OCI-M1 (cell line): ENCODE measurements at regions not wholly inside any gene's neighbourhood (a gene's known extent, or its start where the extent isn't known, plus 50 kb on each side); places are given as distances from the start of the nearest gene placed in this dataset.

Experiments
- DNase-seq: peaks from one replicate; lab custom pipeline; 2025; lab: John Stamatoyannopoulos, UW

DNA sequence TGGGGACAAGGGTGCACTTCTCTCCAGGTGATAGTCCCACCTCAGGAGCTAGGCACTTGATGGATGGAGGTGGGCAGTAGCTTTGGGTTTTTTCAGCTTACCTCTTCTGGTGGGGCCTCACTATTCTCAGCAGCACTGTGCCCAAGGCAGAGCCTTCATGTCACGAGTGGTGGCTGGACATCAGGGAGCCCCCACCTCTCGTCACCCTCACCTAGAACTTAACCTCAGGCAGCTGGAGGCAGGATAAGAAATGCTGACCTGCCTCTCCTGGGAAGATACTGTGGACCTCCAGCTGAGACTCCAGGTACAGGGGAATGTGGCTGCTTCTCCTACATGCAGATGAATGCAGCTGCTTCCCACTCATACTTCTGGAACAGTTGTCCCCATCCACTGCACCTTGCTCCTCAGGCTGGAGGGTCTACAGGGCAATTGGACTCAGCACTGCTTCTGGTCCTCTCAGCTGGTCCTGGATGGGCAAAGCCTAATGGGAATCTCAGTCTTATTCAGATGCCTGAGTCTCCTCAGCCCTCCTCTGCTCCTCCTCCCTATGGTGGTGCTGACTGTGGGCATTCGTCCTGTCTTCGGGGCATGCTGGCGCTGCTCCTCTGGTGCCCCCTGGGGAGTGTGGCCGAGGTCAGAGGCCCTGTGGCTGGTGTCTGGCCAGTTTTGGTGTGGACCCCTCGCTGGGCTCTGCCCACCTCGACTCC, 129.9 kb downstream of the KLF13 start:
- DNase-seq, result no peak

DNA sequence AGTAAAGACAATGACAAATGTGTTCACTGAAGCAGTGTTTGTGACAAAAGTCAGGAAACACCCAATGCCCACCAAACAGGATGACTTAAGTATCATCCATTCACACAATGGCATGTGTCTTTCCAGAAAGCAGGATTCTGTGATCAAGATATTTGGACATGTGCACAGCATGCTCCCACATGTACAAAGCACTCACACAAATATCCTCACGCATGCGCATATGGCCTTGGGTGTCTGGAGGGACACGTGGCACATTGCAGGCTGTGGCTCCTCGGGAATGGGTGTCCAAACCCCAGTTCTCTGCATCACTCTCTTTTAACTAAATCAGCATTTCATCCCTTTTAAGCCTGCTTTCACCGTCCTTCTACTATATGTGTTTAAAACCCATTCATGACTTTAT, 130.5 kb downstream of the KLF13 start:
- no peak for DNase-seq

DNA sequence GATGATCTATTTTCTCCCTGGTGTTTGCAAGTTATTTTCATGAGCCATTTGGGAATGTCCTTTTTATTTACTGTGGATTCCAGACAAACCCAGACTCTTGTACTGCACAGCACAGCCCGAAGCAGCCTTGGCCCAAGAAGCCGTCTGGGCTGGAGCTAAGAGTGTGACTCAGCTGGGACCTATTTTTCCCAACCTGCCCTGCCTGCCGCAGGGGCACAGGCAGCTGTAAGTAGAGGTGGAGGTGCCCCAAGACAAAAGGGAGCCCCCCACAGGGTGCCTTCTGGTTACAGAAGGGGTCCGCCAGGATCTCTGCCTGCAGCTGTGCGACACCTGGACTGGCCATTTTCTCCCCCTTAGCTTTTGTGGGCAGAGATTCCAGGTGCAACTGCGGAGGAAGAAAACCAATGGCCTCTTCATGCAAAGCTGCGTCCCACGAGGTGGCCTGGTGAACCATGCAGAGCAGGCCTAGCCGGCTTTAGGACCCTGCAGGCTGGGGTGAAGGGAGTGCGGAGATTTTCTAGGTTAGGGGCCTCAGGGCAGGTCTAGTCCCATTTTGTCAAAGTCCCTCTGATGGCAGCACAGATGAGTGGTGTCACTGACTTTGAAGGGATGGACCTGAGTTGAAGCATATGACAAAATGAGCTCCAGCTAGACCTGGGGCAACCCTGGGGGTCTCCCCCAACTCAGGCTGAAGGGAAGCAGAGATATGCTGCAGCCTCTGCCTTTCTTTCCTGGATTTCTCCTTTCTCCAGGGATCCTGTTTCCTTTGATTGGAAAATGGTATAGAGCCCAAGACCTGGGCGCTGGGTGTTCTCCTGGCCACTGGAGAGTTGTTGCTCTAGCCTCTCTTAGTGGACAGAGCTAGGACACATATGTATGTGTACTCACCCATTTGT, 131.2 kb downstream of the KLF13 start:
- DNase-seq, result no peak

DNA sequence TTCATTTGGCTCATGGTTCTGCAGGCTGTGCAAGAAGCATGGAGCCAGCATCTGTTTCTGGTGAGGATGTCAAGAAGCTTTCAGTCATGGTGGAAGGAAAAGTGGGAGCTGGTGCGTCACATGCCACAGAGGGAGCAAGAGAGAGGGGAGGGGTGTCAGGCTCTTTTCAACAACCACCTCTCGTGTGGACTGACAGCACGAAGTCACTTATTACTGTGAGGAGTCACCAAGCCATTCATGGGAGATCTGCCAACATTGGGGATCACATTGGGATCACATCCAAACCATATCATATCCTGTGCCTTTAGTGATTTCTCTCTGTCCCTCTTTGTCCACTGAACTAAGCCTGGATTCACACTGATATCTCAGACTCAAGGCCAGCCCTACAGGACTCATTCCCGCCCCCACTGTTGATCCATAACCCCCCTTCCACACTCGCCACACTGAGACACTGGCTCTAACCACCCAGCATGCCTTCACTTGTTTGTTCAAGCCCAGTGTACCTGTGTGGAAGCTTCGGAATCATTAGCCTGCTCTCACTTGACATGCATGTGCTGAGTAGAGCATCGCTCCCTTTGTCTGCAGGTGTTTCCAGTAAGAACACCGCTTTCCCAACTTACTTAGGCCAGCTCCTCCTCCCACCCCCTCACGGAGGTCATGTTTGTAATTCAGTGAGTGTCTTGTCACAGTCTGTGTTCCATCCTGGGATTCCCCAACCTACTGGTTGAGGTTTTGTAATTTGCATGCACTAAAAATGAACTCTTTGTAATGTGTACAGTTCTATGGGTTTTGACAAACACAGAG, 132.2 kb downstream of the KLF13 start:
- DNase-seq, result no peak

DNA sequence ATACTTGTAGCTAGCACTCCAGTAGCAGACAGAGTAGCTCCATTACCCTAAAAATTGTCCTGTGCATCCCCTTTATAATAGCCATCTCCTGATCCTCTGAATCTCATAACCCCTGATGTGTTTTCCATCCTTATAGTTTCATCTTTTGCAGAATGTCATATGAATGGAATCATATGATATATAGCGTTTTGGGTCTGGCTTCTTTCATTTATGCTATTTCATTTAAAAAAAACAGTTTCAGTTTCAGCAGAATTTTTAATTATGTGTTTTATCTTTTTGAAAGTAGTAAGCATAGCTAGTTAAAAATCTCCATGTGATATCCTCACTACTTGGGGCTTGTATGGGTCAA, 132.7 kb downstream of the KLF13 start:
- no peak for DNase-seq

DNA sequence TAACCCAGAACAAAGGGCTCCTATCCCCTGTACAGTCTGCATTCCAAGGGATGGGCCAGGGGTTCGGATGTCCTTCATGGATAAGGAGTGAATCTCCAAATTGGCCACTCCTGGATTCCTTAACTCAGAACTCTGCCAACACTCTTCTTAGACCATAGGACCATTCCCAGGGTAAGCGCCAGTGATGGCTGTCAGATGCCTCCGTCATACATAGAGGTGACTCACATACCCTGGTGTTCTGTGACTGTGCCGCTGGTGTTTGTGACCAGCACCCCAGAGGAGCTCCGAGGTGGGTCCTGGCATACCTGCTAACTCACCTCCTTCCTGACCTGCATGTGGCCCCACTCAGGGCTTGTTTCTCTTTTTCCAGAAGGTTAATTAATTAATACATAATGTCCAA, 134.7 kb downstream of the KLF13 start:
- DNase-seq, result no peak

DNA sequence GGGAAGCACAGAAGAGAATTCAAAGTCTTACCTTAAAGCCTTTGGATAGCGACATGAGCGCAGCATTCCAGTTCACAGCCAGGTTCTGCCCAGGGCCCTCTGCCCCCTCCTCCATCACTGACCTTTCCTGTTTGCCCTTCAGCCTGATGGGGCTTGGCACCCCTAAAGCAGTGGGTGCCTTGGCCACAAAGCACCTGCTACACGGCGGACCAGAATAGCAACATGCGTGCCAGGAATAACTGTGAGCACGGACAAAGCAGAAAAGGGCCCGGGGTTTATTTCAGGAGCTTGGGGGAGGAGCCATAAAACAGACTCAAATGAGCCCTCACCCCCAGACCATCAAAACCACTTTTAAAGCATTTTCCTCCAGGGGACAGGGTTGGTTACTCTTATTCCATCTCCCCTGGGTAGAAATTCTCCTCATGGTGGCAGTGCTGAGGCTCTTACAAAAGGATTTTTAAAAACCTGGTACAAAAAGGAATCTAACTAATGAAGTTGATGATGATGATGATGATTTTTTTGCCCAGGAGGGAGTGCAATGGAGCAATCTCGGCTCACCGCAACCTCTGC, 135.4 kb downstream of the KLF13 start:
- no peak for DNase-seq

DNA sequence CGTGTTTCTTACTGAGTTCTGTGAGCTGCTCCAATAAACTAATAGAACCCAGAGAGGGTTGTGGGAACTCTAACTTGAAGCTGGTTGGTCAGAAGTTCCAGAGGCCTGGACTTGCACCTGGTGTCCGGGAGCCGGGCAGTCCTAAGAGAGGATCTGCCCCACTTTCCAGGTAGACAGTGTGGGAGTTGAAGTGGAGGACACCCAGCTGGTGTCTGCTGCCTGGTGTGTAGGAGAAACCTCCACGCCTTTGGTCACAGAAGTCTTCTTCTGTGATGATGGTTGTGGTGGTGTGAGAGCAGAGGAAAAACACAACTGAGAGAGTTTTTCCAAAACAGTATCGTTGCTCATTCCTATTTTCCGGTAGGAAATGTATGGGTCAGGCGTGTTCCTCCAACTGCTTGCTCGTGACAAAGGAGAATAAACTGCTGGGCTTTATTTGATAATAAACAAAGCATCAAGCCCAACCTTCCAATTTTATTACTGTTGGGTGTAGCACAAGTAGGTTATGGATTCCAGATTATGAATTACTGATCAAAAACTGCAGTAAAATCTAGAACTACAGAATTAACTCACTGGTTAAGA, 137.0 kb downstream of the KLF13 start:
- DNase-seq, result no peak

DNA sequence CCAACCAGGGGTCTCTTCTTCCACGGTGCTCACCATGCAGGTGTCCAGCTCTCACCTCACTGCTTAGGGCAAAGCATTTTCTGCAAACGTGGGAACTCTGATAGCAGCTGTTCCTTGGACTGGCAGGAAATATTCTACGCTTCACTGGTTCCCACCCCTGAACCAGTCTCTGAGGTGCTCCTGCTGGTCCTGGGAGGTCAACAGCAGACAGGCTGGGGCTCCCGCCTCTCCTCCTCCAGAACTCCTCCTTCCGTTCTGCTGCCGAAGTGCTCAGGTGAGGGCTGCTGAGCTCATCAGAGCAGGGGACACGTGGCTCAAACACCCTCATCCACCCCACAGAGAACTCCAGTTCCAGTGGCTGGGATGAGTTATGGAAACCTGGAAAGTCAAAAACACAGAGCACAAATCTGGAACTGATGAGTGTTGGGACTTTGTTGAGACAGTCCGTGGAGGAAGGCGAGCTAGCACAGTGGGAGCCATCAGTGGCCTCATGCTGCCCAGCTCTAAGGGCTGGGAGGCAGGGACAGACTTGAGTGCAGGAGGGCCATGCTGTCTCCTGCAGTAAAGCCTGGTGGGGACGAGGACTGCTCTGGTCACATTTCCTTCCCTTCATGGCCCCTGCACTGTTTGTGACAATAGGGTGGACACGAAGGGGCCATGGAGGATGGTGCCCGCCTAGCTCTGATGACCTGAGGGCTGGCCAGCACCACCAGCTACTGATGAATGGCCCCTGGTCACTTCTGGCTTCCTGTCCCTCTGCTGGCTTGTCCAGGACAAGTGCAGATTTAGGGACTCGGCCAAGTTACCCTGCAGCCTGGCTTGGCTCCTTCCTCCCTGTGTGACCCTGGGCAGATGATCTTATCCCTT, 137.8 kb downstream of the KLF13 start:
- no peak for DNase-seq

DNA sequence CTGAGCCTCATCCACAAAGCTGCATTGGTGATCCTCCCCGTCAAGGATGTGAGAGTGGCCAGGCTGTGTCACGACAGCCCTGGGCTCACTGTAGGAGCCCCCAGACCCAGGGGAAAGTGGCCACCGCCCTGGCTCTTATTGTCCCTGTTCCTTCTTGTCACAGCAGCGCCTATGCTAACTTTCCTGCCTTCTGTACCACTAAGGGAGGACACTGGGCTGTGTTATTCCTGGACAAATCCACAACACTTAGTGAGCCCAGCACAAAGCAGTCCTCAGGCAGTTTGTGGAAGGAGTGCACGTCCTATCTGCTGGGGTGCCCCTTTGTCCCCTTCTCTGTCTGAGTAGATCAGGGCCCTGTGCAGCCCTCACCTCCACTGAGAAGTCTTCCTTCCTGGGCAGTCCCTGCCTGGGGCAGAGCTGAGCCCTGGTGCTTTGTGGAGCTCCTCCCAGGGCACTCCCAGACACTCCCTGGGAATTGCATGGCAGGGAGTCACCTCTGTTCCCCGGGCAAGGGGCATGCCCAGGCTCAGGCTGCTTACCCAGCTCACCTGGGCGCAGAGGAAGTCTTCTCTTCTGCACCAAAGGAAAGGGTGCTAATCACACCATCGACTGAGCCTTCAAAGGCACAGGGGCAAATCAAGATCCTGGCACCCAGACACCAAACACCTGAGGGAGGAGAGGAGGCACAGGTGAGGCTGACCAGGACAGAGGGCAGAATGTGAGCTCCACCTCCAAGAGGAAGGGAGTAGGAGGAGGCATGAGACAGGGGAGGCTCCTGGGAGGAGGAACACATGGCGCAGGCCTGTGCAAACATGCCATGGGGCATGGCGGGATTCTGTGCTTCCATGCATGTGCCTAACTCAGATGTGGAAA, 138.7 kb downstream of the KLF13 start:
- no peak for DNase-seq

DNA sequence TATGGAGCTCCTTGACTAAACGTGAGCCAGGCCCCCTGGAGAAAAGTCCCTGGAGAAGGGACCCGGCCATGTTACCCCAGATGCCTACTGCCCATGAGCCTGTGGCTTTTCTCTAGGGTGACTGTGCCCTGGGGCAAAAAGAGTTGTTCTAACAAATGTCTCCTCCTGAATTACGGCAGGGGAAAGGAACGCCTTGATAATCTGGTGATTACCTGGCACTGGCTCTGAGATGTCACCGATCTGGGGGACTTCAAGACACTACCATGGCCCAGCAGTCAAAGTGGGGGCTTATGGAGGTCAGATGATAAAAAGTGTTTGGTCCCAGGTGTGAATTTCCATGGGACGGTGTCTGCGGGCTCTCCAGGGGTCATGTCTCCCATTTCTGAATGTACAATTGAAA, 140.7 kb downstream of the KLF13 start:
- DNase-seq, result no peak

DNA sequence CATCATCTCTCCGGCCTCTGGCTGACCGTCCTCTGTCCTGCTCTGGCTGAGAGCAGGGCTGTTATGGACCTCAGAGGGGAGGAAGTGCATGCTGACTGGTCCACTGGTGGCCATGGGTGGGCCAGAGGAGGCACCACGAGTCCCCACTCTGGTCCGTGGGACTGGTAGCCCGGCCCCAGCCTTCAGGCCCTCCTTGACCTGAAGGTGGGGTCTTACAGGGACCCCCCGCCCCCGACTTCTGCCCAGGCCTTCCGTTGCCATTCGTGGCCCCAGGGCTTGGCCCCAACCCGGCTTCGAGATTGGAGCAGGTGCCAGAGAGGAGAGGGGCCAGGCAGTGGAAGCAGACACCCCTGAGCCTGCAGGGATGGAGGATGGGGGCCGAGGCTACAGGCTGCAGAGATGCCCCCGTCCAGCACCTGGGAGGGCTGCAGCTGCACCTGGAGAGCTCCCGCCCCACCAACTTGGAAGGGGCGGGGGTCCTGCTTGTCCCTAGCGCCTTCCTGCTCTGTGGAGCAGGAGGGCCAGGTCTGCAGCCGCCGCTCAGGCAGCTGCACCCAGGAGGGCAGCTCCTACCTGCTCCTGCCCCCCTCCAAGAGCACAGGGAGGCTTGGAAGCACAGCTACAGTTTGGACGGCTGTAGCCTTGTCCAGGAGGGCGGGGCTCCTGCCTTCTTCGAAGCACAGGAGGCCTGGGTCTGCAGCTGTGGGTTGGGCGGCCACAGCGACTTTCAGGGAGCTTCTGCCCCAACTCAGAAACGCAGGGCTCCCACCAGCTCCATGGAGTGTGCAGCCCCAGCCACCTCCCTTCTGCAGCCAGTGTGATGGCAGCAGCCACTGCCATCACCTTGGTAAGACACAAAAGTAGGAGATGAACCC, 142.5 kb downstream of the KLF13 start:
- no peak for DNase-seq

DNA sequence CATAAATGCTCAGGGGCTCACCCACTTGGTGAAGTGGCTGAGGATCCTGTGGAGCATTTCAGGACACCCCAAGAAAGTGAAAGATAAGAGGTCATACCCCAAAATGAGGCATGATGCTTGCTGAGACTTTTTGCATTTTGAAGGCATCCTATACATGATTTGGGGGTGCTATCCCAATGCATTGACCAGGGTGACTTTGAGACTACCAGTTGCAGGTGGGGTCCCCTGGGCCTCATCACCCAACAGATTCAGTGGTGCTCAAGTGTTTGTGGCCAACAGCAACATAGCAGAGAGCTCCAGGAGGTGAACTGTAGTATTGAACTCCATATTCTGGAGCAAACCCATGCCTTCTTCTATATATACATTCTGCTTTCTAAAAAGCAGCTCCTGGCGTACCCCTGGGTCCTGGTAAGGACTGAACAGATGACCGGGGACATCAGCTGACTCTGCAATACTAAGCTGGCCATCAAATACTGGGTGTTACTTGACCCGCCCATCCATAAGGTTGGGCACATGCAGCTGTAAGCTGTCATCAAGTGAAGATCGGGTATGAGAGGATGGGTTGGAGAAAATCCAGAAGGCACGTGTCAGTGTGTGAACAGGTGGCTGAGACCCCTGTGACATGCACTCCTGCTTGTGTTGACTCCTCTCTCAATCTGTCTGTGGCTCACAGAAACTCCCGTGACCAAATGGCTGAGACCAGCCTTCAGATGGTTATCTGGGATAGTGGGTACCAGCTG, 143.3 kb downstream of the KLF13 start:
- DNase-seq, result no peak

DNA sequence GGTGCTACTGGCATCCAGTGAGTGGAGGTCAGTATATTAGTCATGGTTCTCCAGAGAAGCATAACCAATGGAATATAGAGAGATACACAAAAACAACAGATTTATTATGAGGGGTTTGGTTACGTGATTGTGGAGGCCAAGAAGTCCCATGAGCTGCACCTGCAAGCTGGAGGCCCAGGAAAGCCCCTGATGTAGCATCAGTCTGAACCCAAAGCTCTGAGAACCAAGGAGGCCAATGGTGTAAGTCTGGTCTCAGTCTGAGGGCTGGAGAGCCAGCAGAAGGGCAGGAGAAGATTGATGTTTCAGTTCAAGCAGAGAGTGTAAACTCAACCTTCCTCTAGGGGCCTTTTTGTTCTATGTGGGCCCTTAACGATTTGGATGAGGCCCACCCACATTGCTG, 144.1 kb downstream of the KLF13 start:
- DNase-seq, result no peak

DNA sequence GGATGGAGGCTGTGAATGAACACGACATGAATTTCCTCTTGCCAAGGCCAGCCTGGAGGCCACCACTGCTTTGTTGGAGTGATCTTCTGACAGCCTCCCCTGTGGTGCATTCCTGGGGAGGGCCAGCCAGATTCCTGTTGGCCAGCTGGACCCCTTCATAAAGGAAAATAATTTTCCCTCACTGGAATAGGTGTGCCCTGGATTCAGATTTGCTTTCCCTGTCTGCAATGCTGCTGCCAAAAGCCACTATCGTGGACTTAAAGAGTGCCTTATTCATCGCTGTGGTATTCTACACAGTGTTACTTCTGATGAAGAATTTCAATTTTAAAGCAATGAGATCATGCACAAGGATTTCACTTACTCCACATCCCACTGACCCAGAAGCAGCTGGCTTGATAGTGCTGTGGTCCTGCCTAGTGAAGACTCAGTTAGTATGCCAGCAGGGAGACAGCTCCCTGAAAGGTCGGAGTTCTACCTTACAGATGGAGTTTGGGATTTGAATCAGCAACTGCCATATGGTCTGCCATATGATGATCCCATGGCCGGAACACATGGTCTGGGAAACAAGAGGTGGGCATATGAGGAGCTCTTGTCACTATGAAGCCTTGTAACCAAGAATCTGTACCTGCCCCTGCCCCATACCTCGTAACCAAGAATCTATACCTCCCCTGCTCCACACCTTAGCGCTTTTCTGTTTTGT, 145.2 kb downstream of the KLF13 start:
- no peak for DNase-seq

DNA sequence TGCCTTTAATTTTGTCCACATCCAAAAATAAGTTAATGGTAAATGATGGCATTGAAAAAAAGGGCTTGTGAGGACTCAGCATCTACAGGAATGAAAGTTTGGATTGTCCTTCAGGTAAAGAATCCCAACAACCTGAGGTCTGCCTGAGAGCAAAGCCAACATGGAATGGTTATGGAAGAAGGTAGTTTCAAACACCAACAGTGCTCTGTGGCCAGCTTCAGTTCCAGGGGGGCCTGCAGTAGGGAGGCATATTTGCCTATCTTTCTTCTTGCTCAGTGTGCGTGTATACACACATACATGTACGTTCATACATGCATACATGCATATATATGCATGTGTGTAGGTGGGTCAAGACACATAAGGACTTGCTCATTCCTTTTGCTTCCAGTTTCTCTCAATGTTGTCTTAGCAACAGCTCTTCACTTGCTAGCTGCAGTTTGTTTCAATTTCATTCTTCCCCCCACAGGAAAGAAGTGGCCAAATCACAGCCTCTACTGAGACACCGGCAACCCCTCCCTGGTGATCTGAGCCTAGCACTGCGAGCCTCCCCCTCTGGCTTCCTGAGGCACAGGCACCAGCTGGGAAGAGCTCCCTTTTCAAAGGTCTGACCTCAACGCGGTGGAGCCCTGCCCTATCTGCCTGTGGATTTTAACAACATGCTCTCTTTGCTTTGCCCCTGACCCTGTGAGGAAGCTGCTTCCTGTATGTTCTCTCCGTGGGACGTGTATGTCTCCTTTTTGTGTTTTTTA, 146.2 kb downstream of the KLF13 start:
- DNase-seq, result peak; percentile 7
